HepG2 (cell line): ENCODE measurements at regions not wholly inside any gene's neighbourhood (a gene's known extent, or its start where the extent isn't known, plus 50 kb on each side); places are given as distances from the start of the nearest gene placed in this dataset.

Experiments used
- ATAC-seq: fragments of 200-7000 bp; cut with Tn5 transposase; 3 replicates; pipeline ENCODE4 v1.9.1; 2020; ENCODE audit warnings: mild to moderate bottlenecking, moderate library complexity
- BruUV-seq: library from RNA; stranded (reverse); fragments of 400-500 nt; replicated peaks from 2 replicates; lab custom pipeline; 2021; lab: Mats Ljungman, UMichigan
- CTCF ChIA-PET: fragments of 300-600 bp; formaldehyde crosslinking; extraction: SDS; loops from one replicate; lab custom pipeline; 2021; ENCODE audit warnings: low total read pairs, inconsistent platforms, low intra/inter-chr PET ratio; lab: Yijun Ruan, JAX
- POLR2A ChIA-PET: fragments of 350-600 bp; sonication (Branson Sonifier 250); formaldehyde crosslinking; loops from one replicate; lab custom pipeline; 2020; ENCODE audit warnings: antibody characterized with exemption, inconsistent platforms; lab: Yijun Ruan, JAX
- DNase-seq: peaks from one replicate; pipeline ENCODE4 v3.0.0-alpha.2; 2015; ENCODE audit warnings: low spot score
- FAIRE-seq: peaks from 3 replicates; lab custom pipeline; 2011; peaks lifted over from hg19 to GRCh38; lab: Jason Lieb, UNC
- H2AFZ ChIP-seq: one replicate; pipeline ENCODE4 v1.6.1; 2011; ENCODE audit warnings: low read length, inconsistent platforms
- H3K27ac ChIP-seq: fragments of 300-600 bp; 3 replicates; pipeline ENCODE4 v1.8.0; 2011; ENCODE audit warnings: mixed run types, mild to moderate bottlenecking, mixed read lengths, low read length, inconsistent platforms; ENCODE audit not compliant: insufficient read depth; ENCODE audit errors: extremely low read length
- H3K27me3 ChIP-seq, 2 experiments: fragments of 200-600 bp in 1 of 2; 2 replicates in 1 of 2; 3 replicates in 1 of 2; pipeline versions ENCODE4 v1.6.0 to v1.8.0; 2011; ENCODE audit warnings: low read length in 2 of 2, mild to moderate bottlenecking in 2 of 2, moderate library complexity in 2 of 2, inconsistent platforms in 1 of 2; ENCODE audit not compliant: insufficient read depth in 2 of 2, control insufficient read depth in 1 of 2
- H3K36me3 ChIP-seq, 2 experiments: fragments of 200-600 bp in 1 of 2; replicated peaks in 1 of 2; 2 replicates in 1 of 2; 3 replicates in 1 of 2; pipeline versions ENCODE4 v1.5.1 to v1.8.0; 2011; ENCODE audit warnings: low read length in 2 of 2, inconsistent platforms in 1 of 2; ENCODE audit not compliant: insufficient read depth in 2 of 2, control insufficient read depth in 1 of 2
- H3K4me1 ChIP-seq: 2 replicates; pipeline ENCODE4 v1.5.1; 2012; ENCODE audit warnings: low read length, inconsistent platforms; ENCODE audit not compliant: insufficient read depth
- H3K4me2 ChIP-seq: 2 replicates; pipeline ENCODE4 v1.6.0; 2011; ENCODE audit warnings: low read depth, low read length, inconsistent platforms
- H3K4me3 ChIP-seq, 3 experiments: fragments of 200-600 bp in 1 of 3; sonication (generic), shearing (Covaris generic) in 1 of 3; replicated peaks in 1 of 3; 2 replicates each; pipeline ENCODE4 v1.5.1; 2011 to 2016; ENCODE audit warnings: low read length in 3 of 3, inconsistent platforms in 2 of 3, low read depth in 2 of 3, mild to moderate bottlenecking in 2 of 3, control low read depth in 1 of 3, mixed read lengths in 1 of 3; ENCODE audit not compliant: insufficient read depth in 1 of 3
- H3K79me2 ChIP-seq: one replicate; pipeline ENCODE4 v1.6.1; 2011; ENCODE audit warnings: low read length, inconsistent platforms; ENCODE audit not compliant: insufficient read depth
- H3K9ac ChIP-seq: 2 replicates; pipeline ENCODE4 v1.6.0; 2011; ENCODE audit warnings: mild to moderate bottlenecking, low read depth, low read length, inconsistent platforms; ENCODE audit not compliant: insufficient read depth
- H3K9me3 ChIP-seq: 2 replicates; pipeline ENCODE4 v1.5.1; 2012; ENCODE audit warnings: mild to moderate bottlenecking, low read length
- H4K20me1 ChIP-seq: 2 replicates; pipeline ENCODE4 v1.6.0; 2011; ENCODE audit warnings: inconsistent platforms, mild to moderate bottlenecking, low read length, moderate library complexity; ENCODE audit not compliant: insufficient read depth
- AHR ChIP-seq: IDR thresholded peaks from 2 replicates; pipeline ENCODE4 v1.6.1; 2018; ENCODE audit warnings: missing genetic modification reagents, missing compliant biosample characterization
- ARID3A ChIP-seq: IDR thresholded peaks from 2 replicates; pipeline ENCODE4 v1.6.1; 2012; ENCODE audit warnings: low read depth, low read length, improper control_type of control experiment
- ATF2 ChIP-seq: sonication (generic); formaldehyde crosslinking; IDR thresholded peaks from 2 replicates; pipeline ENCODE4 v1.4.0; 2020; ENCODE audit warnings: missing genetic modification reagents
- DPF2 ChIP-seq: sonication (generic); formaldehyde crosslinking; IDR thresholded peaks from 2 replicates; pipeline ENCODE4 v1.4.0; 2020; ENCODE audit warnings: mild to moderate bottlenecking, low read depth, missing genetic modification reagents, borderline replicate concordance
- GRHL1 ChIP-seq: sonication (generic); formaldehyde crosslinking; conservative IDR thresholded peaks from 2 replicates; pipeline ENCODE4 v1.8.0; 2022; ENCODE audit warnings: missing genetic modification reagents
- HIVEP1 ChIP-seq: sonication (generic); formaldehyde crosslinking; IDR thresholded peaks from 2 replicates; pipeline ENCODE4 v1.4.0; 2020; ENCODE audit warnings: mild to moderate bottlenecking, missing genetic modification reagents
- REXO4 ChIP-seq: sonication (generic); formaldehyde crosslinking; IDR thresholded peaks from 2 replicates; pipeline ENCODE4 v1.8.0; 2022; ENCODE audit warnings: missing genetic modification reagents, mild to moderate bottlenecking, borderline replicate concordance
- RFX5 ChIP-seq: IDR thresholded peaks from 2 replicates; pipeline ENCODE4 v1.6.1; 2011; ENCODE audit warnings: low read depth, low read length, improper control_type of control experiment
- ZFP36L1 ChIP-seq: sonication (generic); formaldehyde crosslinking; IDR thresholded peaks from 2 replicates; pipeline ENCODE4 v1.8.0; 2022; ENCODE audit warnings: mild to moderate bottlenecking, missing genetic modification reagents, moderate library complexity
- ZNF318 ChIP-seq: sonication (generic); formaldehyde crosslinking; IDR thresholded peaks from 2 replicates; pipeline ENCODE4 v1.4.0; 2020; ENCODE audit warnings: mild to moderate bottlenecking, missing genetic modification reagents
- WGBS: methylation state at CpG from one replicate; pipeline ENCODE4 v1.1.6; 2017; ENCODE audit warnings: low lambda C conversion rate; 5-methylcytosine and 5-hydroxymethylcytosine counted together
- in situ Hi-C: cut with HindIII; loops from 2 replicates; pipeline ENCODE4 v1.10.0; 2017; ENCODE audit warnings: low pct_unique_long_range_greater_than_20kb; ENCODE audit not compliant: extremely low pct_ligation_motif_present
- intact Hi-C: fragments of 100-400 bp; cut with micrococcal nuclease; formaldehyde crosslinking; loops from one replicate; pipeline ENCODE4 v1.10.0; 2022; ENCODE audit not compliant: unreplicated experiment

- FAIRE-seq (no peak), ATAC-seq (no peak), DNase-seq (no peak)
- 29% methylated on average over 3 of the region's 3 CpGs for WGBS
- in situ Hi-C loops (no loop called here), intact Hi-C loops (no loop called here)
- H3K27ac ChIP-seq = no peak overlapping the region
- peaks cover 69% of the 10 kb centered on the region for H3K9me3 ChIP-seq
- H3K9ac ChIP-seq = no peak overlapping the region
- H3K36me3 ChIP-seq = no peaks in the 10 kb centered on the region
- ChIA-PET CTCF (no interaction called here), POLR2A (no interaction called here)
- H4K20me1 ChIP-seq = no peaks in the 10 kb centered on the region
- BruUV-seq = no TSS peak
- H3K27me3 ChIP-seq = no peaks in the 10 kb centered on the region; a peak in 1 of 5 replicates
- H3K79me2 ChIP-seq = no peaks in the 10 kb centered on the region
- H3K4me3 ChIP-seq = no peak overlapping the region
- H2AFZ ChIP-seq = no peak overlapping the region
- H3K4me1 ChIP-seq = no peaks in the 10 kb centered on the region
- H3K4me2 ChIP-seq = no peak overlapping the region
- no peak for TF ChIP-seq RFX5
- TF ChIP-seq GRHL1 (CRISPR knock-in tag) = no peak
- TF ChIP-seq REXO4 = no peak
- TF ChIP-seq ATF2 = no peak
- no peak for TF ChIP-seq ZNF318
- TF ChIP-seq ARID3A = no peak
- no peak for TF ChIP-seq HIVEP1
- TF ChIP-seq ZFP36L1 (CRISPR knock-in tag) = no peak
- TF ChIP-seq DPF2 (CRISPR knock-in tag) = no peak
- TF ChIP-seq AHR (CRISPR knock-in tag) = no peak
These were observed 1084.8 kb upstream of the ATXN7L3B start for GRCh38 chr12:73452672-73453469.
